C4-2B (cell line): ENCODE measurements at regions not wholly inside any gene's neighbourhood (a gene's known extent, or its start where the extent isn't known, plus 50 kb on each side); places are given as distances from the start of the nearest gene placed in this dataset.

ENCODE experiments used
- CTCF ChIP-seq: fragments of 450-650 bp; conservative IDR thresholded peaks from 2 replicates; pipeline ENCODE4 v1.5.1; 2017; ENCODE audit warnings: mild to moderate bottlenecking
- ZFX ChIP-seq: fragments of 450-650 bp; IDR thresholded peaks from 2 replicates; pipeline ENCODE4 v1.6.1; 2017

GRCh38 chr11:114801773-114802172 is 123.4 kb downstream of the NXPE2 start:
- TF ChIP-seq CTCF (no peak), ZFX (no peak)
